KMS-11 (cell line): ENCODE measurements at regions not wholly inside any gene's neighbourhood (a gene's known extent, or its start where the extent isn't known, plus 50 kb on each side); places are given as distances from the start of the nearest gene placed in this dataset.

Source experiments
- H2AFZ ChIP-seq: fragments of 200-600 bp; sonication (generic); 2 replicates; pipeline ENCODE4 v1.6.1; 2016; ENCODE audit warnings: antibody characterized with exemption, mixed run types, low read depth
- H3K27ac ChIP-seq: fragments of 200-600 bp; sonication (generic); 2 replicates; pipeline ENCODE4 v1.6.1; 2016; ENCODE audit warnings: mild to moderate bottlenecking, mixed run types
- H3K27me3 ChIP-seq: fragments of 200-600 bp; sonication (generic); 2 replicates; pipeline ENCODE4 v1.6.1; 2017; ENCODE audit warnings: mild to moderate bottlenecking, low read depth, mixed run types, moderate library complexity; ENCODE audit not compliant: insufficient read depth
- H3K36me3 ChIP-seq: fragments of 200-600 bp; sonication (generic); 2 replicates; pipeline ENCODE4 v1.6.1; 2017; ENCODE audit warnings: mild to moderate bottlenecking, mixed run types; ENCODE audit not compliant: insufficient read depth
- H3K4me1 ChIP-seq: fragments of 200-600 bp; sonication (generic); 2 replicates; pipeline ENCODE4 v1.6.1; 2016; ENCODE audit warnings: mild to moderate bottlenecking, low read depth, mixed run types; ENCODE audit not compliant: poor library complexity, severe bottlenecking
- H3K4me2 ChIP-seq: fragments of 200-600 bp; sonication (generic); 2 replicates; pipeline ENCODE4 v1.7.0; 2016; ENCODE audit warnings: mild to moderate bottlenecking, mixed run types
- H3K4me3 ChIP-seq: fragments of 200-600 bp; sonication (generic); IDR thresholded peaks from 2 replicates; pipeline ENCODE4 v1.6.1; 2017; ENCODE audit warnings: low read depth, low read length, mixed read lengths; ENCODE audit not compliant: insufficient read depth
- H3K79me2 ChIP-seq: fragments of 200-600 bp; sonication (generic); 2 replicates; pipeline ENCODE4 v1.6.1; 2016; ENCODE audit warnings: low read depth, mixed run types; ENCODE audit not compliant: insufficient read depth
- H3K9ac ChIP-seq: fragments of 200-600 bp; sonication (generic); 2 replicates; pipeline ENCODE4 v1.6.1; 2016; ENCODE audit warnings: mild to moderate bottlenecking, mixed run types
- H4K20me1 ChIP-seq: fragments of 200-600 bp; sonication (generic); 2 replicates; pipeline ENCODE4 v1.6.1; 2016; ENCODE audit warnings: mild to moderate bottlenecking, mixed run types; ENCODE audit not compliant: insufficient read depth
- CTCF ChIP-seq: fragments of 200-600 bp; sonication (generic); conservative IDR thresholded peaks from 2 replicates; pipeline ENCODE4 v1.6.1; 2017; ENCODE audit warnings: low read depth, mild to moderate bottlenecking, antibody characterized with exemption, low read length, moderate library complexity, mixed read lengths

GRCh38 chr5:167363065-167363464 is 928.4 kb upstream of the WWC1 start:
- no peak for TF ChIP-seq CTCF
- Histone ChIP-seq H3K4me2 (no peak overlapping the region), H2AFZ (no peak overlapping the region)

GRCh38 chr5:167375125-167375524 is 916.3 kb upstream of the WWC1 start:
- H3K4me2 ChIP-seq, result no peak overlapping the region
- no peaks in the 10 kb centered on the region for H3K27me3 ChIP-seq
- no peak overlapping the region for H2AFZ ChIP-seq
- no peaks in the 10 kb centered on the region for H3K36me3 ChIP-seq
- no peaks in the 10 kb centered on the region for H4K20me1 ChIP-seq
- H3K4me1 ChIP-seq, result no peaks in the 10 kb centered on the region
- H3K4me3 ChIP-seq, result no peak overlapping the region
- H3K79me2 ChIP-seq, result no peaks in the 10 kb centered on the region
- no peak overlapping the region for H3K9ac ChIP-seq
- H3K27ac ChIP-seq, result no peak overlapping the region
- no peak for TF ChIP-seq CTCF

More at GRCh38 chr5:167363065-167363464, 928.4 kb upstream of the WWC1 start:
- Histone ChIP-seq H3K27me3 (no peaks in the 10 kb centered on the region), H3K4me1 (no peaks in the 10 kb centered on the region), H4K20me1 (no peaks in the 10 kb centered on the region), H3K36me3 (no peaks in the 10 kb centered on the region), H3K4me3 (no peak overlapping the region), H3K27ac (no peak overlapping the region), H3K79me2 (no peaks in the 10 kb centered on the region), H3K9ac (no peak overlapping the region)

- Histone ChIP-seq H3K9ac (no peak overlapping the region), H3K4me2 (no peak overlapping the region), H3K27me3 (no peaks in the 10 kb centered on the region), H2AFZ (no peak overlapping the region), H3K4me3 (no peak overlapping the region), H3K36me3 (no peaks in the 10 kb centered on the region), H3K79me2 (no peaks in the 10 kb centered on the region), H3K4me1 (no peaks in the 10 kb centered on the region), H3K27ac (no peak overlapping the region), H4K20me1 (no peaks in the 10 kb centered on the region)
- TF ChIP-seq CTCF, result no peak
Measured at GRCh38 chr5:167378894-167379723, 912.3 kb upstream of the WWC1 start.

GRCh38 chr5:167381457-167381856 is 910.0 kb upstream of the WWC1 start:
- H3K27me3 ChIP-seq, result no peaks in the 10 kb centered on the region
- no peak overlapping the region for H2AFZ ChIP-seq
- H3K9ac ChIP-seq, result no peak overlapping the region
- no peaks in the 10 kb centered on the region for H3K36me3 ChIP-seq
- no peak overlapping the region for H3K4me3 ChIP-seq
- no peak overlapping the region for H3K4me2 ChIP-seq
- no peaks in the 10 kb centered on the region for H3K4me1 ChIP-seq
- no peaks in the 10 kb centered on the region for H4K20me1 ChIP-seq
- TF ChIP-seq CTCF, result no peak
- no peaks in the 10 kb centered on the region for H3K79me2 ChIP-seq
- no peak overlapping the region for H3K27ac ChIP-seq
